GM23338 (cell line): ENCODE measurements at regions not wholly inside any gene's neighbourhood (a gene's known extent, or its start where the extent isn't known, plus 50 kb on each side); places are given as distances from the start of the nearest gene placed in this dataset.
A peak's percentile ranks its signal among the peaks of the same experiment; 100 is the strongest.

Experiments
- ATAC-seq: fragments of 200-7000 bp; cut with Tn5 transposase; 3 replicates; pipeline ENCODE4 v1.9.1; 2020
- DNase-seq: peaks from one replicate; pipeline ENCODE4 v3.0.0-alpha.2; 2015; ENCODE audit warnings: low spot score
- H2AFZ ChIP-seq: fragments of 200-600 bp; sonication (generic); 2 replicates; pipeline ENCODE4 v1.8.0; 2016; ENCODE audit warnings: antibody characterized with exemption, mild to moderate bottlenecking, moderate library complexity
- H3F3A ChIP-seq: fragments of 200-600 bp; sonication (generic); replicated peaks from 2 replicates; pipeline ENCODE4 v1.8.0; 2017; ENCODE audit warnings: antibody characterized with exemption, mixed run types, low read depth
- H3K27ac ChIP-seq: fragments of 200-600 bp; sonication (generic); 2 replicates; pipeline ENCODE4 v1.6.1; 2016; ENCODE audit warnings: low read depth
- H3K27me3 ChIP-seq: fragments of 200-600 bp; sonication (generic); 2 replicates; pipeline ENCODE4 v1.8.0; 2016; ENCODE audit warnings: mild to moderate bottlenecking, mixed run types, moderate library complexity; ENCODE audit not compliant: insufficient read depth
- H3K36me3 ChIP-seq: fragments of 200-600 bp; sonication (generic); 2 replicates; pipeline ENCODE4 v1.8.0; 2016; ENCODE audit warnings: mild to moderate bottlenecking; ENCODE audit not compliant: insufficient read depth
- H3K4me1 ChIP-seq: fragments of 200-600 bp; sonication (generic); 2 replicates; pipeline ENCODE4 v1.8.0; 2016; ENCODE audit warnings: mild to moderate bottlenecking, moderate library complexity; ENCODE audit not compliant: insufficient read depth
- H3K4me2 ChIP-seq: fragments of 200-600 bp; sonication (generic); 2 replicates; pipeline ENCODE4 v1.7.1; 2017; ENCODE audit warnings: mixed run types
- H3K4me3 ChIP-seq: fragments of 200-600 bp; sonication (generic); 2 replicates; pipeline ENCODE4 v1.6.1; 2016; ENCODE audit warnings: mixed run types
- H3K79me2 ChIP-seq: fragments of 200-600 bp; sonication (generic); replicated peaks from 2 replicates; pipeline ENCODE4 v1.8.0; 2017; ENCODE audit warnings: mild to moderate bottlenecking; ENCODE audit not compliant: insufficient read depth
- H3K9me2 ChIP-seq: fragments of 200-600 bp; sonication (generic); 2 replicates; pipeline ENCODE4 v1.8.0; 2017; ENCODE audit not compliant: insufficient read depth
- H4K20me1 ChIP-seq: fragments of 200-600 bp; sonication (generic); replicated peaks from 2 replicates; pipeline ENCODE4 v1.8.0; 2017; ENCODE audit warnings: mild to moderate bottlenecking; ENCODE audit not compliant: insufficient read depth
- H3K27ac Mint-ChIP-seq: 2 replicates; pipeline ENCODE4 v1.8.0; 2020; ENCODE audit warnings: inconsistent platforms, mild to moderate bottlenecking, moderate library complexity, mixed read lengths
- H3K27me3 Mint-ChIP-seq: 3 replicates; pipeline ENCODE4 v1.8.0; 2022; ENCODE audit warnings: low read depth, mild to moderate bottlenecking, moderate library complexity, mixed read lengths, inconsistent platforms; ENCODE audit not compliant: insufficient read depth, poor library complexity
- H3K36me3 Mint-ChIP-seq: 3 replicates; pipeline ENCODE4 v1.8.0; 2021; ENCODE audit warnings: low read depth, mild to moderate bottlenecking, inconsistent platforms, moderate library complexity, mixed read lengths
- H3K4me1 Mint-ChIP-seq: 3 replicates; pipeline ENCODE4 v1.8.0; 2020; ENCODE audit warnings: mild to moderate bottlenecking, inconsistent platforms, mixed read lengths
- H3K4me3 Mint-ChIP-seq: 3 replicates; pipeline ENCODE4 v1.8.0; 2021; ENCODE audit warnings: moderate library complexity, mild to moderate bottlenecking, inconsistent platforms, mixed read lengths
- H3K9me3 Mint-ChIP-seq: 3 replicates; pipeline ENCODE4 v1.8.0; 2020; ENCODE audit warnings: moderate library complexity, mild to moderate bottlenecking, inconsistent platforms, mixed read lengths
- CREB1 ChIP-seq: fragments of 250-450 bp; sonication (Bioruptor Pico); IDR thresholded peaks from 2 replicates; pipeline ENCODE4 v1.5.0; 2020; ENCODE audit warnings: low read depth, mild to moderate bottlenecking, moderate library complexity
- ETS1 ChIP-seq: IDR thresholded peaks from 2 replicates; pipeline ENCODE4 v1.6.1; 2016; ENCODE audit warnings: antibody characterized with exemption
- EZH2 ChIP-seq: fragments of 200-600 bp; sonication (generic); IDR thresholded peaks from one replicate; pipeline ENCODE4 v1.8.0; 2017; ENCODE audit warnings: antibody characterized with exemption, mild to moderate bottlenecking, low read depth; ENCODE audit not compliant: unreplicated experiment
- EZH2phosphoT487 ChIP-seq: fragments of 200-600 bp; sonication (generic); IDR thresholded peaks from one replicate; pipeline ENCODE4 v1.8.1; 2018; ENCODE audit warnings: antibody characterized with exemption; ENCODE audit not compliant: unreplicated experiment
- JUNB ChIP-seq: IDR thresholded peaks from one replicate; pipeline ENCODE4 v1.6.1; 2016; ENCODE audit warnings: antibody characterized with exemption; ENCODE audit not compliant: unreplicated experiment
- NANOG ChIP-seq: IDR thresholded peaks from 2 replicates; pipeline ENCODE4 v1.6.1; 2016; ENCODE audit warnings: antibody characterized with exemption, borderline replicate concordance
- POLR2AphosphoS5 ChIP-seq: IDR thresholded peaks from 2 replicates; pipeline ENCODE4 v1.6.1; 2016; ENCODE audit warnings: antibody characterized with exemption, low read depth
- STAT1 ChIP-seq: IDR thresholded peaks from one replicate; pipeline ENCODE4 v1.6.1; 2016; ENCODE audit warnings: antibody characterized with exemption; ENCODE audit not compliant: unreplicated experiment
- ZNF114 ChIP-seq: fragments of 250-450 bp; sonication (Bioruptor Pico); IDR thresholded peaks from 2 replicates; pipeline ENCODE4 v1.5.0; 2020; ENCODE audit warnings: mild to moderate bottlenecking, moderate library complexity
- ZNF331 ChIP-seq: fragments of 250-450 bp; sonication (Bioruptor Pico); IDR thresholded peaks from 2 replicates; pipeline ENCODE4 v1.5.0; 2020; ENCODE audit warnings: low read depth, mild to moderate bottlenecking, moderate library complexity
- ZNF462 ChIP-seq: fragments of 250-450 bp; sonication (Bioruptor Pico); IDR thresholded peaks from 2 replicates; pipeline ENCODE4 v1.5.0; 2020; ENCODE audit warnings: mild to moderate bottlenecking, moderate library complexity
- TF ChIP-seq, protein P1 (sequence below), 2 experiments: fragments of 200-600 bp in 1 of 2; sonication (generic) in 1 of 2; conservative IDR thresholded peaks; 2 replicates each; pipeline versions ENCODE4 v1.5.1 to v1.6.1; 2016 to 2017; ENCODE audit warnings: antibody characterized with exemption in 2 of 2, low read depth in 2 of 2, mild to moderate bottlenecking in 2 of 2, moderate library complexity in 1 of 2
- TF ChIP-seq, protein P2 (sequence below): IDR thresholded peaks from one replicate; pipeline ENCODE4 v1.6.1; 2018; ENCODE audit warnings: antibody characterized with exemption; ENCODE audit not compliant: unreplicated experiment

DNA sequence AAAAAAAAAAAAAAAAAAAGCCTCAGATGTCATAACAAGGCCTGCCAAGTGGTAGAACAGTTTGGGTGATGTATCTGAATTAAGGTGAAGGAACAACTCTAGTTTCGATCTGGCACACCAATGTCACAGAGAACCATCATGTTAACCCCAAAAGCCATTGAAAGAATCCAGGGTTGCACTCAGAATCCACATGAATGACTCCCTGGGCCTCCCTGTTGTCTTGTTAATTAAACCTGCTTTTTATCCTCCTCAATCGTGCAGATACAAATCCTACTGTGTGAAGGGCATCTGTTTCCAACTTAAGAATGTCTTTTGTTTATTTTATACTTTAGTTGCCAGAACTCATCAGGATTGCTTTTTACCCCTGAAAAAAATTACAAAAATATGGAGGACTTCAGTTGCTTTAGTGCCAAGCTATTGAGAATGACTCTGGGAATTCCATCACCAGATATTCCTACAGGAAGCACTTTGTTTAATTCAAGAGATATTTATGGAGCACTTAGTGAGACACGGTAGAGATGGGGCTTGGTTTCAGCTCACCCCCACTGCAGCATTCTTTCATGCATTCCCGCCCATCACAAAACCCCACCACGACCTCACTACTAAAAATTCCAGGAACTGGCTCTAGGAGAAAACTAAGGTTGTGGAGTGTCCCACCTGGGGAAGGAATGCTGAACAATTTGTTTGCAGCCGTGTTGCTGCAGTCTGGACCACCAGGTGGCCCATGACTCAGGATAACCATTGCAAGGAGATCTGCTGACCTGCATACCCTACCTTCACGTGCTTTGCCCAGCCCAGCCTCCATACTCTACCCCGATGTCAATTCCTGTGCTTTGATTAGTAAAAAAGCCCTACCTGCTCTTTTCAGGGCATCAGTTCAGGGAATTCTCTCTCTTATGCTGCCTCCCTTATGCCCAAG, 63.8 kb upstream of the GPRC5B start:
- peak; percentile 90 for ATAC-seq
- Histone ChIP-seq H3K79me2 (no peaks in the 10 kb centered on the region), H3K27me3 (no peaks in the 10 kb centered on the region), H3K27ac (peak overlapping the region; percentile 79), H3K36me3 (no peaks in the 10 kb centered on the region), H3K4me3 (no peak overlapping the region), H4K20me1 (no peaks in the 10 kb centered on the region), H3K4me2 (peak overlapping the region; percentile 27), H3F3A (0 out of 2 replicates have a peak, but pooled peaks cover 5% of the 10 kb centered on the region), H3K4me1 (peaks cover 23% of the 10 kb centered on the region), H2AFZ (no peak overlapping the region), H3K9me2 (0 out of 2 replicates have a peak, but pooled peaks cover 7% of the 10 kb centered on the region)
- peaks cover 5% of the 10 kb centered on the region; the same call in 2 of the 3 replicates for H3K9me3 Mint-ChIP-seq
- TF ChIP-seq ETS1 (no peak), NANOG (0 out of 2 replicates have a peak, but pooled peaks have one; percentile 39), POLR2AphosphoS5 (no peak), ZNF462 (CRISPR knock-in tag) (peak; percentile 93), EZH2 (no peak), ZNF331 (CRISPR knock-in tag) (no peak), ZNF114 (CRISPR knock-in tag) (peak; percentile 96), STAT1 (no peak), JUNB (no peak), CREB1 (CRISPR knock-in tag) (peak; percentile 59), EZH2phosphoT487 (no peak)
- TF ChIP-seq, protein P1, sequence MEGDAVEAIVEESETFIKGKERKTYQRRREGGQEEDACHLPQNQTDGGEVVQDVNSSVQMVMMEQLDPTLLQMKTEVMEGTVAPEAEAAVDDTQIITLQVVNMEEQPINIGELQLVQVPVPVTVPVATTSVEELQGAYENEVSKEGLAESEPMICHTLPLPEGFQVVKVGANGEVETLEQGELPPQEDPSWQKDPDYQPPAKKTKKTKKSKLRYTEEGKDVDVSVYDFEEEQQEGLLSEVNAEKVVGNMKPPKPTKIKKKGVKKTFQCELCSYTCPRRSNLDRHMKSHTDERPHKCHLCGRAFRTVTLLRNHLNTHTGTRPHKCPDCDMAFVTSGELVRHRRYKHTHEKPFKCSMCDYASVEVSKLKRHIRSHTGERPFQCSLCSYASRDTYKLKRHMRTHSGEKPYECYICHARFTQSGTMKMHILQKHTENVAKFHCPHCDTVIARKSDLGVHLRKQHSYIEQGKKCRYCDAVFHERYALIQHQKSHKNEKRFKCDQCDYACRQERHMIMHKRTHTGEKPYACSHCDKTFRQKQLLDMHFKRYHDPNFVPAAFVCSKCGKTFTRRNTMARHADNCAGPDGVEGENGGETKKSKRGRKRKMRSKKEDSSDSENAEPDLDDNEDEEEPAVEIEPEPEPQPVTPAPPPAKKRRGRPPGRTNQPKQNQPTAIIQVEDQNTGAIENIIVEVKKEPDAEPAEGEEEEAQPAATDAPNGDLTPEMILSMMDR (conservative IDR thresholded peaks at IDR 0.05; ENCODE audit: low read depth in 2 of 2) = peak; percentile 52 to 57
- TF ChIP-seq, protein P2, sequence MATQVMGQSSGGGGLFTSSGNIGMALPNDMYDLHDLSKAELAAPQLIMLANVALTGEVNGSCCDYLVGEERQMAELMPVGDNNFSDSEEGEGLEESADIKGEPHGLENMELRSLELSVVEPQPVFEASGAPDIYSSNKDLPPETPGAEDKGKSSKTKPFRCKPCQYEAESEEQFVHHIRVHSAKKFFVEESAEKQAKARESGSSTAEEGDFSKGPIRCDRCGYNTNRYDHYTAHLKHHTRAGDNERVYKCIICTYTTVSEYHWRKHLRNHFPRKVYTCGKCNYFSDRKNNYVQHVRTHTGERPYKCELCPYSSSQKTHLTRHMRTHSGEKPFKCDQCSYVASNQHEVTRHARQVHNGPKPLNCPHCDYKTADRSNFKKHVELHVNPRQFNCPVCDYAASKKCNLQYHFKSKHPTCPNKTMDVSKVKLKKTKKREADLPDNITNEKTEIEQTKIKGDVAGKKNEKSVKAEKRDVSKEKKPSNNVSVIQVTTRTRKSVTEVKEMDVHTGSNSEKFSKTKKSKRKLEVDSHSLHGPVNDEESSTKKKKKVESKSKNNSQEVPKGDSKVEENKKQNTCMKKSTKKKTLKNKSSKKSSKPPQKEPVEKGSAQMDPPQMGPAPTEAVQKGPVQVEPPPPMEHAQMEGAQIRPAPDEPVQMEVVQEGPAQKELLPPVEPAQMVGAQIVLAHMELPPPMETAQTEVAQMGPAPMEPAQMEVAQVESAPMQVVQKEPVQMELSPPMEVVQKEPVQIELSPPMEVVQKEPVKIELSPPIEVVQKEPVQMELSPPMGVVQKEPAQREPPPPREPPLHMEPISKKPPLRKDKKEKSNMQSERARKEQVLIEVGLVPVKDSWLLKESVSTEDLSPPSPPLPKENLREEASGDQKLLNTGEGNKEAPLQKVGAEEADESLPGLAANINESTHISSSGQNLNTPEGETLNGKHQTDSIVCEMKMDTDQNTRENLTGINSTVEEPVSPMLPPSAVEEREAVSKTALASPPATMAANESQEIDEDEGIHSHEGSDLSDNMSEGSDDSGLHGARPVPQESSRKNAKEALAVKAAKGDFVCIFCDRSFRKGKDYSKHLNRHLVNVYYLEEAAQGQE = no peak
- no peaks in the 10 kb centered on the region for H3K36me3 Mint-ChIP-seq
- peaks cover 13% of the 10 kb centered on the region for H3K27me3 Mint-ChIP-seq
- H3K4me1 Mint-ChIP-seq = peaks cover 39% of the 10 kb centered on the region
- peak; percentile 92 for DNase-seq
- peak overlapping the region; percentile 41 for H3K4me3 Mint-ChIP-seq
- peak overlapping the region; percentile 93 for H3K27ac Mint-ChIP-seq
